Suprapubic skin (tissue), 4 donors: ENCODE measurements at regions not wholly inside any gene's neighbourhood (a gene's known extent, or its start where the extent isn't known, plus 50 kb on each side); places are given as distances from the start of the nearest gene placed in this dataset.
A peak's percentile ranks its signal among the peaks of the same experiment; 100 is the strongest.

ENCODE experiments used
- DNase-seq, 2 donors: peaks; one replicate each; pipeline ENCODE4 v3.0.0-alpha.2; 2019; ENCODE audit warnings: low spot score in 2 of 2
- H3K27ac ChIP-seq: fragments of 200-600 bp; sonication (generic); one replicate; pipeline ENCODE4 v1.5.1; 2019
- H3K27me3 ChIP-seq: fragments of 200-600 bp; sonication (generic); one replicate; pipeline ENCODE4 v1.5.1; 2019
- H3K36me3 ChIP-seq: fragments of 200-600 bp; sonication (generic); one replicate; pipeline ENCODE4 v1.5.1; 2019
- H3K4me1 ChIP-seq: fragments of 200-600 bp; sonication (generic); one replicate; pipeline ENCODE4 v1.5.1; 2019
- H3K4me3 ChIP-seq: fragments of 200-600 bp; sonication (generic); one replicate; pipeline ENCODE4 v1.5.1; 2019; ENCODE audit warnings: mild to moderate bottlenecking
- H3K9me3 ChIP-seq: fragments of 200-600 bp; sonication (generic); one replicate; pipeline ENCODE4 v1.5.1; 2019
- CTCF ChIP-seq, 2 donors: fragments of 200-600 bp in 1 of 2; fragments of 450-650 bp in 1 of 2; sonication (generic) in 1 of 2; IDR thresholded peaks; one replicate each; pipeline ENCODE4 v1.5.1; 2016 to 2019; ENCODE audit warnings: antibody characterized with exemption in 2 of 2, mild to moderate bottlenecking in 1 of 2, moderate library complexity in 1 of 2
- EP300 ChIP-seq: sonication (generic); formaldehyde crosslinking; IDR thresholded peaks from one replicate; pipeline ENCODE4 v1.6.1; 2017; ENCODE audit warnings: antibody characterized with exemption
- POLR2A ChIP-seq, 2 donors: fragments of 450-650 bp; IDR thresholded peaks; one replicate each; pipeline ENCODE4 v1.6.1; 2017; ENCODE audit warnings: antibody characterized with exemption in 2 of 2, mild to moderate bottlenecking in 2 of 2, moderate library complexity in 2 of 2
- POLR2AphosphoS5 ChIP-seq, 3 donors: sonication (generic); formaldehyde crosslinking; IDR thresholded peaks; one replicate each; pipeline ENCODE4 v1.6.1; 2017; ENCODE audit warnings: antibody characterized with exemption in 3 of 3
- WGBS: methylation state at CpG from one replicate; pipeline ENCODE4 v1.1.5; 2018; 5-methylcytosine and 5-hydroxymethylcytosine counted together

GRCh38 chr5:3313569-3313968, 282.1 kb upstream of the IRX1 start:
- DNase-seq = no peak
- H3K4me3 ChIP-seq = no peak overlapping the region
- no peaks in the 10 kb centered on the region for H3K27me3 ChIP-seq
- no peaks in the 10 kb centered on the region for H3K9me3 ChIP-seq
- TF ChIP-seq EP300 = no peak
- TF ChIP-seq CTCF (IDR thresholded peaks at IDR 0.05) = no peak
- no peak for TF ChIP-seq POLR2A (IDR thresholded peaks at IDR 0.05)
- TF ChIP-seq POLR2AphosphoS5 (IDR thresholded peaks at IDR 0.05) = no peak
- H3K36me3 ChIP-seq = no peaks in the 10 kb centered on the region
- 95% methylated on average over 4 of the region's 4 CpGs for WGBS
- H3K4me1 ChIP-seq = peaks cover 17% of the 10 kb centered on the region
- no peak overlapping the region for H3K27ac ChIP-seq

- H3K4me1 ChIP-seq = peaks cover 17% of the 10 kb centered on the region
- no peaks in the 10 kb centered on the region for H3K27me3 ChIP-seq
- no peak for DNase-seq
- H3K27ac ChIP-seq = peak overlapping the region; percentile 82
- no peaks in the 10 kb centered on the region for H3K9me3 ChIP-seq
- no peaks in the 10 kb centered on the region for H3K36me3 ChIP-seq
- no peak overlapping the region for H3K4me3 ChIP-seq
- TF ChIP-seq POLR2A (IDR thresholded peaks at IDR 0.05) (no peak), POLR2AphosphoS5 (IDR thresholded peaks at IDR 0.05) (no peak), CTCF (IDR thresholded peaks at IDR 0.05) (no peak), EP300 (no peak)
- WGBS = 78% methylated on average over 6 of the region's 6 CpGs
Observed at GRCh38 chr5:3312299-3312698, 283.3 kb upstream of the IRX1 start.

- no peak for TF ChIP-seq POLR2AphosphoS5 (IDR thresholded peaks at IDR 0.05)
- no peak for TF ChIP-seq EP300
- TF ChIP-seq POLR2A (IDR thresholded peaks at IDR 0.05) = no peak
- H3K9me3 ChIP-seq = no peaks in the 10 kb centered on the region
- DNase-seq = no peak
- 81% methylated on average over 7 of the region's 8 CpGs for WGBS
- peak overlapping the region; percentile 82 for H3K27ac ChIP-seq
- no peaks in the 10 kb centered on the region for H3K36me3 ChIP-seq
- no peaks in the 10 kb centered on the region for H3K27me3 ChIP-seq
- H3K4me1 ChIP-seq = peaks cover 17% of the 10 kb centered on the region
- H3K4me3 ChIP-seq = no peak overlapping the region
Observed at GRCh38 chr5:3311433-3311832, 284.2 kb upstream of the IRX1 start.

GRCh38 chr5:3310541-3311261, 284.9 kb upstream of the IRX1 start:
- Histone ChIP-seq H3K27ac (peak overlapping the region; percentile 82), H3K27me3 (no peaks in the 10 kb centered on the region), H3K36me3 (no peaks in the 10 kb centered on the region), H3K9me3 (no peaks in the 10 kb centered on the region), H3K4me3 (no peak overlapping the region), H3K4me1 (peaks cover 17% of the 10 kb centered on the region)
- TF ChIP-seq CTCF (IDR thresholded peaks at IDR 0.05) (no peak), POLR2AphosphoS5 (IDR thresholded peaks at IDR 0.05) (peak in 1 of 3 donors; percentile 59), POLR2A (IDR thresholded peaks at IDR 0.05) (no peak)
- peak in 1 of 2 donors; percentile 78 for DNase-seq
- WGBS = 41% methylated on average over 25 of the region's 26 CpGs

GRCh38 chr5:3309538-3309937, 286.1 kb upstream of the IRX1 start:
- Histone ChIP-seq H3K4me1 (peaks cover 17% of the 10 kb centered on the region), H3K36me3 (no peaks in the 10 kb centered on the region), H3K4me3 (no peak overlapping the region), H3K27ac (peak overlapping the region; percentile 82), H3K9me3 (no peaks in the 10 kb centered on the region), H3K27me3 (no peaks in the 10 kb centered on the region)
- 73% methylated on average over 10 of the region's 10 CpGs for WGBS
- peak in 1 of 3 donors; percentile 18 for TF ChIP-seq POLR2AphosphoS5 (IDR thresholded peaks at IDR 0.05)
- TF ChIP-seq EP300 = no peak
- no peak for DNase-seq

GRCh38 chr5:3307982-3308621, 287.5 kb upstream of the IRX1 start:
- 72% methylated on average over 9 of the region's 9 CpGs for WGBS
- no peak for TF ChIP-seq CTCF (IDR thresholded peaks at IDR 0.05)
- TF ChIP-seq POLR2AphosphoS5 (IDR thresholded peaks at IDR 0.05) = no peak
- TF ChIP-seq EP300 = no peak
- TF ChIP-seq POLR2A (IDR thresholded peaks at IDR 0.05) = no peak
- Histone ChIP-seq H3K9me3 (no peaks in the 10 kb centered on the region), H3K27ac (no peak overlapping the region), H3K4me1 (peaks cover 22% of the 10 kb centered on the region), H3K4me3 (no peak overlapping the region), H3K27me3 (no peaks in the 10 kb centered on the region), H3K36me3 (no peaks in the 10 kb centered on the region)
- DNase-seq = no peak
